GM21528 (cell line): ENCODE measurements at regions not wholly inside any gene's neighbourhood (a gene's known extent, or its start where the extent isn't known, plus 50 kb on each side); places are given as distances from the start of the nearest gene placed in this dataset.
A peak's percentile ranks its signal among the peaks of the same experiment; 100 is the strongest.
"Not testable (repeated sequence)": the region's sequence is repeated elsewhere in the genome, so short reads cannot be mapped to it uniquely, and the experiment has no call there.

Experiments
- ATAC-seq: cut with Tn5 transposase; IDR thresholded peaks from one replicate; pipeline ENCODE4 v1.9.1; 2021; ENCODE audit warnings: mild to moderate bottlenecking, moderate library complexity; ENCODE audit not compliant: unreplicated experiment, low FRiP score

DNA sequence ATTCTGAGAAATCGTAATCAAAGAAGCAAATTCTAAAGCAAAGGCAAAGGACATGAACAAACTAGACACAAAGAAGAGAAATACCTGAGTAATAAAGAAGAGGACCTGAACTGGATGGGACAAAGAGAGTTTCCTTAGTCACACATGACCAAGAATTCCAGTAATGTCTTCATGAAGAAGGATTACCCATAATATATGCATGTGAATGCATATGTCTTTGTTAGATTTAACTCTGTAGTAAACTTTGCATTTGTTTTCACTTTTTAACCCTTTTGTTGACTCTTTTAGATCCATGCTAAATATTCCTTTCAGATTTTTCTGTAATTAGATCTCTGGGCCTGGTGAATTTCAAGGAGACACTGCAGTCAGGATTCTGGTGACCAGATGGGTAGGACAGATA is 279.8 kb downstream of the ARRDC4 start:
- ATAC-seq, result no peak

DNA sequence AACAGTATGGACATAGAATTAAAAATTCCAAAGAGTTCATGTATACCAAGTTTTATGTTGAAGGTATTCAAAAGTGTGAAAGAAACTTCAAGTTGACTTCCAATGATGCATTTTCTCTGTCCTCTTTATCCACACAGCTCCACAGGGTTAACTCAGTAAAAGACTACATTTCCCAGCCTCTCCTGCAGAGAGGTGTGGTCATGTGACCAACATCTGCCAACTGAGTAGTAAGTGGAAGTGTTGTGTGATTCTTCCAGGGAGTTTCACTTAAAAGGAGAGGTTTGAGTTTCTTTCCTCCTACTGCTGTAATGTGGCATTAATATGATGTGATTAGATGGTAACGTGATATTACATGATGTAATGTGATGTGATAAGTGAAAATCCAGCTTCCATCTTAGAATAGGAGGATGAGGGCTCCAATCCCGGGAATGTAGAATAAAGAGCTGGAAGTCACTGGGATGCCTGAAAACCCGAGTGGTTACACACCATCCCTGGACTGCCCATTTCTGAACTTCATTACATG is 280.6 kb downstream of the ARRDC4 start:
- no peak for ATAC-seq

DNA sequence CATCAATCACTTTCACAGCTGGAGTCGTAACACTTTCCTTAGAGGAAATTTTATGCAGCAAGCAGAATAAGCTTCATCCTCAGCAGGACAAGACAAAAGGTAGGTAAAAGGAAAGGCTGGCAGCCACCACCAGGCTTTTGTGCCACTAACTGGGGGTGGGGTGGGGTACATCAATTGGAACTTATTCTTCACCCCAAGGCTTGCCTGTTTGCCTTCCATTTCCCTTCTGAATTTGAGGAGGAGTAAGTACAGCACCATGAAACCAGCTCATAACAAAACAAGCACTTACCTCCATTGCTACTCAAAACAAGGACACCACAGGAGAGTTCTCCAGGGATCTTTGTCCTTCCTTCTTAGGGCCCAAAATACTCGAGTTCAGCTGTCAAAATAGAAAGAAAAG is 296.8 kb downstream of the ARRDC4 start:
- ATAC-seq, result no peak

DNA sequence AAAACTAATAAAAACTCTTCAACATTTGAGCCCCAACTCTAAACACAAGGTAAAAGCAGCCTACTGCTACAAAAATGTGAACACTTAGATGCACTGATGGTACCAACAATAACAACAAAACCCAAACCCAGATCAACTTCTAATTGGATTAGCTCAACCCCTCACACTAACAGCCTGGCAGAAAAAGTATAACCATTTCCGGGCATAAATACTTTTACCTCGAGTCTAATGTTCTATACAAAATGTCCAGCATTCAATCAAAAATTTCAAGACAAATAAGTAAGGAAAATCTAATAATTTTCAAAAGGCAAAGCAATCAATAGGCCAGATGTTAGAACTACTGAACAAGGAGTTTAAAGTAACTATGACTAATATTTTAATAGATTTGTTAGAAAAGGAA is 303.3 kb downstream of the ARRDC4 start:
- no peak for ATAC-seq

DNA sequence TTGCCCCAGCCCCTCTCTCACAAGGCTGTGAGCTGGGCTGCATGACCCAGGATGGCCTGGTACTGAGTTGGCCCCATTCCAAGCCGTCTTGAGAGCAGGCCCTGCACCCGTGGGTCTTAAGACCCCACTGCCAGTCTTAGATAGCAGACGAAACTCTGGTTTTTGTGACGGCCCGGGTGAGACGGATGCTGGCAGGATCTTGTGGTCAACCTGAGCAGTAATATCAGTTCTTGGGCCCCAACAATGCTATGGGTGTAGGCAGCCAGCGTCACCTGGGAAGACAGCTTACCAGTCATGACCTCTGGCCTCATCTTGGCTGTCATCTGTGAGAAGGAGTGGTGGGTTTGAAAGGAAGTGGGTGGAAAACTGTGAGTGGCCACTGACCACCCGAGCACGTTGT is 305.8 kb downstream of the ARRDC4 start:
- ATAC-seq, result no peak

DNA sequence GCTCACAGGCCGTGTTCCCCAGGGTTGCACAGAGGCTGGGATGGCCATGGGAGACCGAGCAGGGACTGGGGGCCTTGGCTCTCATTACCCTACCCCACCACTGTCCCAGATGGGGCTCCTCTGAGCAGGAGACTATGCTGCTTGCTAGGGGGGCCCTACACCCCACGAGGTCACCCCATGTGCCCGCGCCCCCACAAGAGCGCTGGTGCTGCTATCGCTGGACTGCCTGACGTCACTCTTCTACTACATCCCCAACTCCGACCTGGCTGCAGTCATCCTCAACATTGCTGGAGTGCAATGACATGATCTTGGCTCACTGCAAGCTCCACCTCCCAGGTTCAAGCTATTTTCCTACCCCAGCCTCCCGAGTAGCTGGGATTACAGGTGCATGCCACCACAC is 307.7 kb downstream of the ARRDC4 start:
- ATAC-seq, result no peak

DNA sequence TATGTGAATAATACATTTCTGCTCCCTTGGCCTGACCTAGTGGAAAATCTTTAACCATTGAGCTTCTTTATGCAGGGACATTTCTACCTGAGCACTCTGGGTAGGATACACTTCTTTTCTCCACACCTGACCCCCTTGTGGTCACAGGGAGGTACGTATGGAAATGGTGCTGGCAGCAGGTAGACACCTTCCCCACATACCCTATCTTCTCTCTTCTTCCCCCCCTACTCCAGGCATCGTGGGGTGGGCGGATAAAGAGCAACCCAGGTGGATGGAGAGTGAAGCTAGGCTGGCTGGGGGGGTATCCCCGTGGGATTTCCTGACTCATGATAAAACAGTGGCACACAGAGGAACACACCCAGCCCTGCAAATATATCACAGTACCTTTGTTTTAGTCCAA is 312.1 kb downstream of the ARRDC4 start:
- no peak for ATAC-seq

DNA sequence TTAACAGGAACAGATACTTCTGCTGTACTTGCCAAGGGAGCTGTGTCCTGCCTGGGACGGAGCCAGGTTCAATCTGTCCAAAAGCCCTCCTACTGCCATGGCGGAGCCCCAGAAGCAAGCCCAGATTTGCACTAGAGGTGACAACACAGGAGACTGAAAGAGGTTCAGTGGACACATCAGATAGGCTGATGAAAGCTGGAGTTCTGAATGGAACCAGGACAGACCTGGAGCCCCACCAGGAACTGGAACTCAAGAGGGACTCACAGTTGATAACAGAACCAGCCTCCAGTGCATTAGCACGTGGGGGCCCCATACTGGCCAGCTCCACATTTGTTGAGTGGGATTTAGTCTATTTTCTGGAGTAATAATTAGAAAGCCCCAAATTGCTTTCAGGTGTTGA is 315.5 kb downstream of the ARRDC4 start:
- no peak for ATAC-seq

DNA sequence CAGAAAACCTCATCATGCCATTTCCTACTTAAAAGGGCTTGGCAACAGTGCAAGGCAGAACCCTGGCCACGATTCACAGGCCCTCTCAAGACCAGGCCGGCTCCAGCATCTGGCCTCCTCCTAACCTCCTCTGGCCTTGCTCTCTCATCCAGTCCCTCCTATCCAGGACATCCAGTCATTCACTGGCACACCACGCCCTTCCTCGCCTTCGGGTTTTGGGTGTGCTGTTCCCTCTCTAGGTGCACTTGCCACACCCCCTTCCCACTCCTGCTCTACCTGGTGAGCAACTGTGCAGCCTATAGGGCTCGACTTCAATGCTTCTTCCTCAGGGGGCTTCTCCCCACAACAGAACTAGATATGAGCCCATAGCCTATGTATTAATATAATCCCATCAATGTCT is 317.1 kb downstream of the ARRDC4 start:
- ATAC-seq, result no peak

DNA sequence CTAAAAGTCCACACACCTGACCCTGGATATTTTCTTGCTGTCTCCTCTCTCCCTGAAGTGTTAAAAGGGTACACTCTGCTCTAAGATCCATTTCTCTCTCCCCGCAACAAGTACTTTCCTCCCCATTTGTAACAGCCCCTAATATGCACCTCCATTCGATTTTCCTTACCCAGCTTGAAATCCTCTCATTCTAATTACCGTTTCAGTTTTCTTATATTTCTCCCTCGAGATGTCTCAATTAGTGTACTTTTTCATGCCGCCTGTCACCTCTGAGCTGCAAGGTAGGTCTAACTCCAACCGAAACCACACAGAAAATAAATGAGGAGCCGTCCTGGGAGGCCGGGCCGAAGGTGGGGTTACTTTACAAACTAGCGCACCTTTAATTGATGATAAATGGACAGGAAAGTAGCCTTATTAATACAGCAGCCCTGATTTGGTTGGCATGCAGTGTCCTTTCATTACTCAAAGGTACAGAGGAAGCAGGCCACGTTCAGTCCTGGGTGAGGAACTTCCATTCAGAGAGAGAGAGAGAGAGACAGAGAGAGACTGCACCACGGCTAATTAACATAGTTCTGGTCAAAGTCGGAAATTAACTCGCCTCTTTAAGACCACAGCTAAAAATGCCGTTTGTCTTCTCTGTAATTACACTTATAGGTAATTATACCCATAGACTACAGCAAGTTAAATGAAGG is 319.9 kb downstream of the ARRDC4 start:
- no peak for ATAC-seq

DNA sequence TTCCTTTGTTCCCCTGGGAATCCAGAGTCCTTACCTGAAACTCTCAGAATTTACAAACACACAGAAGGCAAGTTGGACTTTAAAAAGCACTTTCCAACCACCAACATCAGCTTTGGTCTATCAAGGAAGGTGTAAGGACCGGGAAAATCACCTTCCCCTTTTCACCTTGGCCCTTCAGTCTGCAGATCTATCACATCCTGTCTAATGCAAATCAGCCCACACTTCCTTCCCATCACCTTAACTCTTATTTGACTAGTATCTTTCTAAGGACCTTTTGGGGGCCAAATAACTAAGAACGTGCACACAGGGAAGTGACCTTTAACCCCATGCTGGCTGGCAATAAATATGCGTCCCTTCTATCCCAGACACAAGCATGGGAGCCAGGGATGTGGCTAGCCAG is 320.6 kb downstream of the ARRDC4 start:
- ATAC-seq, result no peak

DNA sequence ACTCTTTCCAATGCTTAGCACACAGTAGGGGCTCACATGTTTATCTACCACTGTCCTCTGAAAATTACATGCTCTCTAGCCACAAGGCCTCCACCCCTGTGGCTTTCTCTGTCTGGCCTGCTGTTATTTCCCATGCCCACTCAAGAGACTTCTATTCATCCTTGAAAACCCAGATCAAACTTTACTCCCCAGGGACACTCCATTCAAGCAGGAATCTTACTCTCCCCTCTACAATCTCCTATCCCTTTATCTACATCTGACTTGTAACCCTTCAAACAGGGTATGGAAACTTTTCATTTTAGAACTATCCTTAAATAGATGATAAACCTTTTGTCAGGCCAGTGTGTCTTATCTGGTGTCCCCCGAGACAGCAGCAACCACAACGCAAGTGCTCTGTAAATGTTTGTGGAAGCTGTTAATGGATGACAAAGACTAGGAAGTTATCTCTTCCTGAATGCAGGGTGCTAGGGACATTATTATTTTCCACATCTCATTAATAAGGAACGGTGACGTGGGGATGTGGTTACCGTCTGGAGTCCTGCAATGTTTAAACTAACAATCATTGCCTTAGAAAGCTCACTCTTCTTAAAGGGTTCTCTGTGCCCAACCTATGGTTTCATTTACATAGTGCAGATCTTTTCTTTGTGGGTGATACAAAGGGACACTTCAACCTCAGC is 322.3 kb downstream of the ARRDC4 start:
- no peak for ATAC-seq

DNA sequence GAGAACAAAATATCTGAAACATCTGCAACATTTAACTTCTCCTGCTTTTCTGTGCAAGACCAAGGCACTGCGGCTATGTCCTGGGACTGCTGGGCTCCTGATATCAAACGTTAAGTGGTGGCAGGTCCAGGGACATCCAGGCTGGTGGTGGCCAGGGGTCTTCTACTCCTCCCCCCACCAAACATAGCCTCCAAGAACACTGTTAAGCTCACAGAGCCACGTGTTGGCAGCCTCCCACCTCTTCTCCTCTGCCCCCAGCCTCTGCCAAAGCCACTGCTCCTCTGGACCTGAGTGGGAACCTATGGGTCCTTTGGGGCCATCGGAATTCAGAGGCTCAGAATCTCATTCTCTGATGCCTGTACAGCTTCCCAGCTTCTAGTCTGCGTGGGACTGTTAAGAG is 325.7 kb downstream of the ARRDC4 start:
- no peak for ATAC-seq

DNA sequence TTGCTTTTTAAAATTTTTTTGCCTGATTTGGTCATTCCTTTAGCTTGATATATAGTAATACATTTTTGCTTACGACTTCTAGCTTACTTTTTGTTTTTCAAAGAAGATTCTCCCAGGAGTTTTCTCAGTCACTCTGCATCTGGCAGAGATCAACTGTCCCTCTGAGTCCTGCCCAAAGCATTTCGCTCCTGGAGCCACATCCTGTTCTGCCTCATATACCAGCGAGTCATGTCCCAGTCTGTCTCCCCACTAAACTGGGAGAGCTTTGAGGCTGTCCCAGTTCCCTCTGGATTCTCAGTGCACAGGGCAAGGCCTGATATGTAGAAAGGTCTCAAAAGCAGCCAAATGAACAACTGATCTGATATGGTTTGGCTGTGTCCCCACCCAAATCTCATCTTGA is 326.3 kb downstream of the ARRDC4 start:
- no peak for ATAC-seq

DNA sequence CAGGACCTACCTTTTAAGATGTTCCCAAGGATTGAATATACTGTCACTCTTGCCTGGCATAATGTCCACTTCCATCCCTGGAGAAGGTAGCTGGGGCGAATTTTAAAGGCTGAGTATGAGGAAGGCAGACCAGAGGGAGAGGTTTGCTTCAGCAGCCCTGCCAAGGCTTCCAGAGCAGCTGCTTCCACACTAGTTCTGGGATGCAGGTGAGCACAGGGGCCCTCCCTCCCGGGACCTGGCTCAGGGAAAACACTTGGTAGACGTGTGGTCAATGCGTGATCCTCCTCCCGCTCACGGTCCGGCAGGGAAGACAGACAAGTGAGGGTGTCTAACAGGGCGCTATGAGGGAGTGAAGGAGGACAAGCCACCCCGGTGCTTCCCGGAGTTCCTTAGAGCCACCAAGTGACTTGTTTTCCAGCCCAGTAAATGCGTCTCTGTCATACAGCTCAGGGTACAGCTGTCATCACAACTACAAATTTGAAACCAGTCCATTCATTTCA is 327.6 kb downstream of the ARRDC4 start:
- no peak for ATAC-seq

DNA sequence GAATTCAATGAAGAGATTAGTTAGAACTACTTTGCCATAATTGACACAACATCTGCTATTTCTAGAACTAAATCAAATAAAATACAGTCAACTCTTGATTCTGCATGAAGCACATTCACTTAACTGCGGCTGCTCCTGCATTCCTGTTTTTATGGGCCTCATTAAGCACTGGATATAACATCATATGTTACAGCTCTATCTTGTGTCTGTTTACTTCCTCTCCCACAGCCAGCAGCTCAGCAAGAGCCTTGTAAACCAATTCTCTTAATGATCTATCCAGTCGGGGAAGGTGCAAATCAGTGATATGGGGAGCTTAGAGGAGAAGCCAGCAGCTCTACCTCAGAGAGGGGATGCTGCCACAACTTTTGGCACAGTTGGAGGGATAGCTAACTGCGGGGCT is 329.2 kb downstream of the ARRDC4 start:
- no peak for ATAC-seq

DNA sequence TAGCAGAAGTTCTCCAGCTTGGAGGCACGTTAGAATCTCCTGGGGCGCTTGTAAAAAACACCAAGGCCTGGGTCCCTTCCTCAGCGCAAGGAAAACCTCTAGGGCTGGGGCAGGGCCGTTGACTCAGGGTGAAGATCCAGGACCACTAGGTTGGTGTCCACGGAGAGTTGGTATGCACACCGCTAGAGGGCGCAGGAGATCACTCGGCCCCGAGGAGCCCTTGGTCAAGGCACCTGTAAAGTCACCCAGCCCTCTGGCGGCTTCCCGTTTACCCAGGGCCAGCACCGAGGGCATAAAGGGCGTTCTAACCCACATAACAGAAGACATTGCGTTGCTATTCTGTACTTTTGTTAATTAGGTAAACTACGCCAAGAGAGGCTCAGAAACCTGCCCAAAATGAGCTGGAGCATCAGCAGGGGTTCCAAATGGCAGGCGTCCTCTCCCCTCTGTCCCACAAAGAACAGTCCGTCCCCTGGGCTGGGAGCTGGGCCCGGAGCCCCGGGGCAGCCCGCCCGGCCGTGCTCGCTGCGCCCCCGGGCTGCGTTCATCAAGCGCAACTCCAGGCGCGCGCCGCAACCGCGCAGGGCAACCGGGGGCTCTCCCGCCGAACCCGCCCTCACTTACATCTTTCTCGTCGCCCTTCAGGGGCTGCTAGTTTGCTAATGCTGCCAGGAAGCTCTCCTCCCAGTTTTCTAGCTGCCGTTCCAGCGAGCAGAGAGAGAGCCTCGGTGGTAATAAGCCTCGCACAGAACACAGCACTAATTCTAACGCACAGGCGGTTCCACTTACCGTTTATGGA is 332.1 kb downstream of the ARRDC4 start:
- ATAC-seq, result peak; percentile 60

DNA sequence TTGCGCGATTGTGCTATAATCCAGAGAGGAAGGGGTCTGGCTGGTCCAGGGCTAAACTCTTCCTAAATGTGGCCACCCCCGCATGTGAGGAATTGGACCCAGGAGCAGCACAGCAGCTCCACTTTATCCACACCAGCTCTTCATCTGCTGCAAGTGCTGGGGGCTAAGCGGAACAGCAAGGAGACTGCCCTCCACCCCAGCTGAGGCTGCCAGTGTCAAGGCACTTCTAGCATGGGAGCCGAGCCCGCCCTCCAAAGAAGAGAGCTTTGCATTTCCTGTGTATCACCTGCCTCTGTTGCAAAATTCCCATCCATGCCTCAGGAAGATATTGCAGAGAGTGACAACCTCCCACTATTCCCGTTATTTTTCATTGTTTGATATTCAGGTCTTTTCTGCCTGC is 333.6 kb downstream of the ARRDC4 start:
- no peak for ATAC-seq

DNA sequence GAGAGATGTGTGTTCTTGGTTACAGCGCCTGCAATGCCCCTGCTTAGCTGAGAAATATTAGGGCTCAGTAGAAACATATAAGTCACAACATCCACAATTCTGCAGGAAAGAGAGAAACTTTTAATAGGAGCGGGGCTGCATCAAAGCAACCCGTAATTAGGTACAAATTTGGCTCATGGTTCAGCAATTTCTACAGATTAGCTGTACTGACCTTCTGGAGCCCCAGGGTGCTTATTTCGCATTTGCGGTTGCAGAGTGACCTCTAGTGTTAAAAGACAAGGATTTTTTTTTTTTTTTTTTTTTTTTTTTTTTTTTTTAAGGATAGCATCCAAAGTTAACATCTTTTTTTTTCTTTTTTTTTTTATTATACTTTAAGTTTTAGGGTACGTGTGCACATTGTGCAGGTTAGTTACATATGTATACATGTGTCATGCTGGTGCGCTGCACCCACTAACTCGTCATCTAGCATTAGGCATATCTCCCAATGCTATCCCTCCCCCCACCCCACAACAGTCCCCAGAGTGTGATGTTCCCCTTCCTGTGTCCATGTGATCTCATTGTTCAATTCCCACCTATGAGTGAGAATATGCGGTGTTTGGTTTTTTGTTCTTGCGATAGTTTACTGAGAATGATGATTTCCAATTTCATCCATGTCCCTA is 334.7 kb downstream of the ARRDC4 start:
- not testable (repeated sequence) for ATAC-seq

DNA sequence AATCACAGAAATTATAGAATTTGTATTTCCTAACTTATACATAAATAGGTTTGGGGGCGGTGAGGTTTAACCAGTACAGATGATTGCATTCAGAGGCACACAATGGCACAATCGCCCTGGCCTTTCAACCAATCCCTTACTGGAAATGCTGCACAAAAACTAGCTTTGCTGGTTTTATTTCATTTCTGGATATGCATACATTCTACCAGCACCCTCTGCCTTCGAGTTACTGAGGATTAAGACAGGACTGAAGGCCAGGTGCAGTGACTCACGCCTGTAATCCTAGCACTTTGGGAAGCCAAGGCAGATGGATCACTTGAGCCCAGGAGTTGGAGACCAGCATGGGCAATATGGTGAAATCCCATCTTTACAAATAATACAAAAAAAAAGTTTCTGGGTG is 336.1 kb downstream of the ARRDC4 start:
- no peak for ATAC-seq

DNA sequence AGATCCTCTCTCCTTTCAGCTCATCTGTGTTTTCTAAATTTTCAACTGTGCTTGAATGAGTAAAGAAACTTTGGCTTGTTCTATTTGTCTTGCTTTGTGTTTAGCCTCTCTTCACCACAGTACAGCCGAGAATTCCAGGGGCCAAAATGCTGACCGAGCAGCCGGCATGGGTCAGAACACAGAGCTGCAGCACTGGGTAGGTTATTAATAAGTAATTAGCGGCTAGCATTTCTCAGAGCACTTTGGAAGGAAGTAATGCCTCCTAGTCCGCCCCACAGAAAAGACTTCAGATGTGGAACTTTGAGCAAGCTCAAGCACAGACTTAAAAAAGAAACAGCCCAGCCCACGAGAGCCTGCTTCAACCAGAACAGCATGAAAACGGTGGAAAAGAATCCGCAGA is 343.9 kb downstream of the ARRDC4 start:
- no peak for ATAC-seq
